Activated naive CD8-positive, alpha-beta T cell treated with anti-CD3 and anti-CD28 coated beads, Interleukin-2, amount 50 U/mL, for 24 hours (primary cell): ENCODE measurements at regions not wholly inside any gene's neighbourhood (a gene's known extent, or its start where the extent isn't known, plus 50 kb on each side); places are given as distances from the start of the nearest gene placed in this dataset.
A peak's percentile ranks its signal among the peaks of the same experiment; 100 is the strongest.
"Not testable (repeated sequence)": the region's sequence is repeated elsewhere in the genome, so short reads cannot be mapped to it uniquely, and the experiment has no call there.

Source experiments
- ATAC-seq: fragments of 150-1000 bp; cut with Tn5 transposase; one replicate; pipeline ENCODE4 v1.10.0; 2021
- DNase-seq: peaks from one replicate; pipeline ENCODE4 v3.0.0; 2021
- H3K27ac Mint-ChIP-seq: one replicate; pipeline ENCODE4 v1.8.0; 2021; ENCODE audit warnings: mild to moderate bottlenecking, mixed read lengths
- H3K27me3 Mint-ChIP-seq: one replicate; pipeline ENCODE4 v1.8.0; 2021; ENCODE audit warnings: mixed read lengths
- H3K36me3 Mint-ChIP-seq: one replicate; pipeline ENCODE4 v1.8.0; 2021; ENCODE audit warnings: low read depth, mixed read lengths
- H3K4me1 Mint-ChIP-seq: one replicate; pipeline ENCODE4 v1.8.0; 2021; ENCODE audit warnings: mixed read lengths
- H3K4me3 Mint-ChIP-seq: one replicate; pipeline ENCODE4 v1.8.0; 2021; ENCODE audit warnings: mild to moderate bottlenecking, moderate library complexity, mixed read lengths
- H3K9me3 Mint-ChIP-seq: one replicate; pipeline ENCODE4 v1.8.0; 2021; ENCODE audit warnings: mixed read lengths

- no peaks in the 10 kb centered on the region for H3K27me3 Mint-ChIP-seq
- H3K4me1 Mint-ChIP-seq: no peaks in the 10 kb centered on the region
- no peak overlapping the region for H3K27ac Mint-ChIP-seq
- DNase-seq: no peak
- peaks cover 14% of the 10 kb centered on the region for H3K9me3 Mint-ChIP-seq
- H3K4me3 Mint-ChIP-seq: no peak overlapping the region
- no peak for ATAC-seq
- peaks cover 46% of the 10 kb centered on the region for H3K36me3 Mint-ChIP-seq
These were observed 508.6 kb downstream of the UTRN start for GRCh38 chr6:144793744-144794143.

- not testable (repeated sequence) for H3K27me3 Mint-ChIP-seq, ATAC-seq, DNase-seq, H3K4me3 Mint-ChIP-seq, H3K27ac Mint-ChIP-seq, H3K4me1 Mint-ChIP-seq
- peaks cover 14% of the 10 kb centered on the region for H3K9me3 Mint-ChIP-seq
- peaks cover 52% of the 10 kb centered on the region for H3K36me3 Mint-ChIP-seq
These were observed 509.9 kb downstream of the UTRN start for GRCh38 chr6:144795022-144795421.

- ATAC-seq: no peak
- Mint-ChIP-seq H3K27ac (no peak overlapping the region), H3K27me3 (no peaks in the 10 kb centered on the region), H3K9me3 (peaks cover 14% of the 10 kb centered on the region), H3K4me1 (no peaks in the 10 kb centered on the region), H3K4me3 (no peak overlapping the region), H3K36me3 (peaks cover 50% of the 10 kb centered on the region)
- no peak for DNase-seq
These were observed 510.9 kb downstream of the UTRN start for GRCh38 chr6:144796070-144796469.

GRCh38 chr6:144797881-144798589 is 512.9 kb downstream of the UTRN start:
- H3K9me3 Mint-ChIP-seq: peaks cover 14% of the 10 kb centered on the region
- H3K27ac Mint-ChIP-seq: no peak overlapping the region
- H3K36me3 Mint-ChIP-seq: peaks cover 47% of the 10 kb centered on the region
- no peaks in the 10 kb centered on the region for H3K27me3 Mint-ChIP-seq
- ATAC-seq (no peak), DNase-seq (no peak)
- H3K4me3 Mint-ChIP-seq: no peak overlapping the region
- H3K4me1 Mint-ChIP-seq: no peaks in the 10 kb centered on the region

GRCh38 chr6:144804246-144804790 is 519.2 kb downstream of the UTRN start:
- Mint-ChIP-seq H3K4me1 (peaks cover 7% of the 10 kb centered on the region), H3K36me3 (peaks cover 18% of the 10 kb centered on the region), H3K4me3 (no peak overlapping the region), H3K27ac (no peak overlapping the region), H3K27me3 (no peaks in the 10 kb centered on the region), H3K9me3 (no peaks in the 10 kb centered on the region)
- no peak for DNase-seq
- no peak for ATAC-seq

GRCh38 chr6:144805049-144805448 is 519.9 kb downstream of the UTRN start:
- H3K36me3 Mint-ChIP-seq: peaks cover 21% of the 10 kb centered on the region
- ATAC-seq: no peak
- no peak overlapping the region for H3K27ac Mint-ChIP-seq
- DNase-seq: no peak
- peaks cover 9% of the 10 kb centered on the region for H3K4me1 Mint-ChIP-seq
- no peaks in the 10 kb centered on the region for H3K27me3 Mint-ChIP-seq
- no peaks in the 10 kb centered on the region for H3K9me3 Mint-ChIP-seq
- H3K4me3 Mint-ChIP-seq: no peak overlapping the region

- Mint-ChIP-seq H3K27ac (no peak overlapping the region), H3K27me3 (no peaks in the 10 kb centered on the region), H3K4me1 (peaks cover 11% of the 10 kb centered on the region), H3K4me3 (no peak overlapping the region), H3K36me3 (peaks cover 25% of the 10 kb centered on the region), H3K9me3 (no peaks in the 10 kb centered on the region)
- DNase-seq: no peak
- no peak for ATAC-seq
These were observed 521.1 kb downstream of the UTRN start for GRCh38 chr6:144806222-144806621.

GRCh38 chr6:144809120-144809519 is 524.0 kb downstream of the UTRN start:
- no peaks in the 10 kb centered on the region for H3K9me3 Mint-ChIP-seq
- DNase-seq: no peak
- H3K27me3 Mint-ChIP-seq: no peaks in the 10 kb centered on the region
- H3K36me3 Mint-ChIP-seq: peaks cover 30% of the 10 kb centered on the region
- ATAC-seq: peak; percentile 86
- peak overlapping the region; percentile 53 for H3K27ac Mint-ChIP-seq
- H3K4me3 Mint-ChIP-seq: no peak overlapping the region
- peaks cover 11% of the 10 kb centered on the region for H3K4me1 Mint-ChIP-seq

GRCh38 chr6:144809969-144810368 is 524.8 kb downstream of the UTRN start:
- Mint-ChIP-seq H3K36me3 (peaks cover 32% of the 10 kb centered on the region), H3K4me3 (no peak overlapping the region), H3K27ac (no peak overlapping the region), H3K9me3 (no peaks in the 10 kb centered on the region), H3K4me1 (peaks cover 11% of the 10 kb centered on the region), H3K27me3 (no peaks in the 10 kb centered on the region)
- DNase-seq: no peak
- no peak for ATAC-seq

GRCh38 chr6:144811140-144811539 is 526.0 kb downstream of the UTRN start:
- Mint-ChIP-seq H3K4me1 (peaks cover 11% of the 10 kb centered on the region), H3K36me3 (peaks cover 27% of the 10 kb centered on the region)

GRCh38 chr6:144816936-144817335 is 531.8 kb downstream of the UTRN start:
- H3K9me3 Mint-ChIP-seq: no peaks in the 10 kb centered on the region
- peaks cover 9% of the 10 kb centered on the region for H3K4me1 Mint-ChIP-seq
- no peak for DNase-seq
- peaks cover 18% of the 10 kb centered on the region for H3K36me3 Mint-ChIP-seq
- no peak overlapping the region for H3K4me3 Mint-ChIP-seq
- no peak overlapping the region for H3K27ac Mint-ChIP-seq
- H3K27me3 Mint-ChIP-seq: no peaks in the 10 kb centered on the region
- ATAC-seq: no peak

More at GRCh38 chr6:144811140-144811539, 526.0 kb downstream of the UTRN start:
- ATAC-seq (no peak), DNase-seq (no peak)
- H3K27ac Mint-ChIP-seq: no peak overlapping the region
- no peaks in the 10 kb centered on the region for H3K27me3 Mint-ChIP-seq
- no peaks in the 10 kb centered on the region for H3K9me3 Mint-ChIP-seq
- no peak overlapping the region for H3K4me3 Mint-ChIP-seq

- DNase-seq: no peak
- peaks cover 16% of the 10 kb centered on the region for H3K36me3 Mint-ChIP-seq
- peaks cover 9% of the 10 kb centered on the region for H3K4me1 Mint-ChIP-seq
- H3K4me3 Mint-ChIP-seq: no peak overlapping the region
- no peaks in the 10 kb centered on the region for H3K27me3 Mint-ChIP-seq
- peak; percentile 54 for ATAC-seq
- H3K27ac Mint-ChIP-seq: no peak overlapping the region
- no peaks in the 10 kb centered on the region for H3K9me3 Mint-ChIP-seq
These were observed 535.1 kb downstream of the UTRN start for GRCh38 chr6:144820270-144820669.

- peaks cover 21% of the 10 kb centered on the region for H3K36me3 Mint-ChIP-seq
- no peaks in the 10 kb centered on the region for H3K9me3 Mint-ChIP-seq
- no peak overlapping the region for H3K4me3 Mint-ChIP-seq
- H3K27ac Mint-ChIP-seq: no peak overlapping the region
- DNase-seq: no peak
- H3K4me1 Mint-ChIP-seq: peaks cover 9% of the 10 kb centered on the region
- no peaks in the 10 kb centered on the region for H3K27me3 Mint-ChIP-seq
- ATAC-seq: no peak
These were observed 538.0 kb downstream of the UTRN start for GRCh38 chr6:144823131-144823530.

- ATAC-seq (no peak), DNase-seq (no peak)
- Mint-ChIP-seq H3K4me1 (peaks cover 9% of the 10 kb centered on the region), H3K4me3 (no peak overlapping the region), H3K27ac (no peak overlapping the region), H3K9me3 (no peaks in the 10 kb centered on the region), H3K36me3 (peaks cover 21% of the 10 kb centered on the region), H3K27me3 (no peaks in the 10 kb centered on the region)
These were observed 538.9 kb downstream of the UTRN start for GRCh38 chr6:144824018-144824417.

GRCh38 chr6:144834426-144835038 is 549.4 kb downstream of the UTRN start:
- Mint-ChIP-seq H3K9me3 (no peaks in the 10 kb centered on the region), H3K36me3 (peaks cover 6% of the 10 kb centered on the region), H3K27ac (no peak overlapping the region), H3K4me3 (no peak overlapping the region), H3K27me3 (no peaks in the 10 kb centered on the region), H3K4me1 (no peaks in the 10 kb centered on the region)
- ATAC-seq (no peak), DNase-seq (no peak)
